Mucosa of gallbladder (tissue), 1 donor: ENCODE measurements at regions not wholly inside any gene's neighbourhood (a gene's known extent, or its start where the extent isn't known, plus 50 kb on each side); places are given as distances from the start of the nearest gene placed in this dataset.

Experiments
- DNase-seq: peaks from one replicate; pipeline ENCODE4 v3.0.0-alpha.2; 2020; ENCODE audit warnings: low spot score
- donor health status: DM: no; HTN: no; CAD: no.

GRCh38 chr1:5465281-5465711 is 526.9 kb downstream of the NPHP4 start:
- DNase-seq, result no peak

GRCh38 chr1:5464366-5464765 is 527.9 kb downstream of the NPHP4 start:
- DNase-seq, result no peak

GRCh38 chr1:5460974-5461373 is 531.3 kb downstream of the NPHP4 start:
- DNase-seq, result no peak

- DNase-seq, result no peak
Observed at GRCh38 chr1:5459839-5460610, 532.2 kb downstream of the NPHP4 start.

GRCh38 chr1:5458248-5458647 is 534.0 kb downstream of the NPHP4 start:
- no peak for DNase-seq

GRCh38 chr1:5456090-5456811 is 536.0 kb downstream of the NPHP4 start:
- no peak for DNase-seq

- no peak for DNase-seq
Observed at GRCh38 chr1:5455651-5456050, 536.6 kb downstream of the NPHP4 start.

GRCh38 chr1:5455056-5455455 is 537.2 kb downstream of the NPHP4 start:
- no peak for DNase-seq

GRCh38 chr1:5453347-5453746 is 538.9 kb downstream of the NPHP4 start:
- no peak for DNase-seq

- DNase-seq, result no peak
Observed at GRCh38 chr1:5451671-5452070, 540.6 kb downstream of the NPHP4 start.

GRCh38 chr1:5448486-5448885 is 543.7 kb downstream of the NPHP4 start:
- no peak for DNase-seq

- DNase-seq, result no peak
Observed at GRCh38 chr1:5447503-5447960, 544.7 kb downstream of the NPHP4 start.

- no peak for DNase-seq
Observed at GRCh38 chr1:5444396-5444795, 547.8 kb downstream of the NPHP4 start.

GRCh38 chr1:5436808-5437207 is 555.4 kb downstream of the NPHP4 start:
- no peak for DNase-seq

- no peak for DNase-seq
Observed at GRCh38 chr1:5435414-5435813, 556.8 kb downstream of the NPHP4 start.

GRCh38 chr1:5432436-5432835 is 559.8 kb downstream of the NPHP4 start:
- DNase-seq, result no peak

- DNase-seq, result no peak
Observed at GRCh38 chr1:5430911-5431697, 561.1 kb downstream of the NPHP4 start.

GRCh38 chr1:5430136-5430535 is 562.1 kb downstream of the NPHP4 start:
- no peak for DNase-seq

GRCh38 chr1:5428351-5428750 is 563.9 kb downstream of the NPHP4 start:
- DNase-seq, result no peak

- no peak for DNase-seq
Observed at GRCh38 chr1:5427026-5427613, 565.1 kb downstream of the NPHP4 start.

GRCh38 chr1:5424802-5425703 is 567.2 kb downstream of the NPHP4 start:
- DNase-seq, result no peak
